Cerebellar cortex (tissue), 1 donor: ENCODE measurements at regions not wholly inside any gene's neighbourhood (a gene's known extent, or its start where the extent isn't known, plus 50 kb on each side); places are given as distances from the start of the nearest gene placed in this dataset.

Source experiments
- DNase-seq: peaks from one replicate; pipeline ENCODE4 v3.0.0-alpha.2; 2015; ENCODE audit warnings: low spot score

DNA sequence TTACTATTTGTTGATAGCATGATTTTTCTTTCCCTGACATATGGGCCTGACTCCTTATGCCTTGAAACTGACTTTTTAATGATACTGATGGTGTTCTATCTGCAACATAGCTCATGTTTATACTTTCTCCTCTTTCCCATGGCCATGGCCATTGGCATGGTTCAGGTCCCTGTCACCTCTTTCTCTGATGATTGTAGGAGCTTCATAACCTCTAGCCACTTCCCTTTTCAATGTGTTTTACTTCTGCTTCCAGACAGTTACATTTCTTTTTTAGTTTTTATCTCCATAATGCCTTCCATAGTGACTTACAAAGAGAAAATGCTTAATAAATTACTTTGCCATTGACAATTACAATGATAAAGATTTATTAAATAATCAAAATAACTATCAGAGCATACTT lies 177.9 kb upstream of the SETBP1 start:
- no peak for DNase-seq

- DNase-seq: no peak
Observed at GRCh38 chr18:44503854-44504253, 176.8 kb upstream of the SETBP1 start.

DNA sequence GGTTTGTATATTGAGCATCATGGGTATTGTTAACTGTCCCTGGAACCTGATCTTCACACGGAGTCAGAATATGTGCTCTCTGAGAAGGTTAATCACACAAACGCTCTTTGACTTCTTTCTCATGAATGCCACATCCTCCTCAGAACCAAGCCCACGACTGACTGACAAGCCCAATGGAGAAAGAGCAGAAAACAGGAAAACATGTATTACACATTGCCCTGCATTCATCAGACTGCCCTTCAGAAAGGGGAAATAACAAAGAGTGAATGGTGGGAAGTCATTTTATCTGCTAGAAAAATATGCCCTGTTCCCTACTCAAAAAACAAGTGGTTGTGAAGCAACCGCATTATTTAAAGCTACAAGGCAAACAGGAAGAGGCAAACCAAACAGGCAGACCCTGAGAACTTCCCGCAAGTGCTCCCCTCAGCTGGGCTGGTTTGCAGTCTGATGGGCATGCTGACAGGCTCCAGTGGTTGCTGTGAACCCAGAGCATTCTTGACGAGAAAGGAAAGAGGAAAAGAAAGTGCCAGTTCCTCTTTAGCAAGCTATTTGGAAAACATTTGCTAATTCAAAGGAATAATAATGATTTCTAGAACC lies 172.9 kb upstream of the SETBP1 start:
- no peak for DNase-seq

DNA sequence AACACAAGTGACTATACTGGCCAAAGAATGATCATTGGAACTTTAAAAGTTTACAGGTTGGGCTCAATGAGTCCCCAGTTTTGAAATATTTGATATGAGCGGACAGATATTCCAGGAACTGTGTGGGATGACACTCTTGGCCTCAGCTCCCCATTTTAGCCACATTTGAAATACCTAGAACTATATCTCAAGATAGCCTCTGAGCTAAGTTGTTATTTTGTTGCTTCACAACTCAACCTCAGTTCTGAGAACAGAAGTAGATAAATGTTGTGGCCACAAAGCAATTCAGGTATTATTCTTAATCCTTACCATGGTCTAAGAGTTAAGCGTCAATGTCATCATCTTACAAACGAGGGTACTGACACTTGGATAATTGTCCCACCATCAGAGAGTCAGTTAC lies 172.2 kb upstream of the SETBP1 start:
- no peak for DNase-seq

DNA sequence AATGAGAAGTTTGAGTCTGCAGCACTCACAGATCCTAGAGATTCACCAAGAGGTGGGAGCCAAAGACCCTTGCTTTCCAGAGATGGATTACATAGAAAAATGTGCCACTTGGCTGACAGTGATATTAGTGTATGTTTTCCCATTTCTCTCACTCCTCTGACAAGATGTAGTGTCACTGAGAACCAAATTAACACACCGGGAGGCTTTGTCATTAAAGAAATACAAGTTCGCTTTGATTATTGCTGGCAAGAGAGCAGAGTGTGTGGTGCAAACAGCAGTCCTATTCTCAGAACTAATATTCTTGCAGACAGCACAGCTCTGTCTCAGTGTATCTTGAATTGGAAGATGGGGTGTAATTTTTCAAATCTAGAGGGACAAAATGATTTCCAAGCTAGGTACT lies 171.6 kb upstream of the SETBP1 start:
- no peak for DNase-seq

DNA sequence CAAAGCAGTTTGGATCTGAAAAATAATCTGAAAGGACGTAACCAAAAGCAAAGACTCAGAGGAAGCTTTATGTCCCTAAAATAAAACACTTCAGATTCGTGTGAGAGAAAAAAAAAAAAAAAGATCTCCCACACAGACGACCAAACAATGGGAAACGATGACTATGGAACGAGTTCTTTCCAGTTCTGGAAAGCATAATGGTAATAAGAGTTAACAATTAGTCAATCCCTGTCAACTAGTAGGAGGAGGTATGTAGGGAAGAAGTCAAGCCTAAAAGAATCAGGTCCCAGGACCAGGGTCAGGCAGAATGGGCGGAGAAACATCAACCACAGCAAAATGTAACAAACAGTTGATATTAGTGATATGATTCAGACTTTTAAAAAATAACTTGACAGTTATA lies 170.3 kb upstream of the SETBP1 start:
- DNase-seq: no peak

- no peak for DNase-seq
Observed at GRCh38 chr18:44513233-44513632, 167.5 kb upstream of the SETBP1 start.

DNA sequence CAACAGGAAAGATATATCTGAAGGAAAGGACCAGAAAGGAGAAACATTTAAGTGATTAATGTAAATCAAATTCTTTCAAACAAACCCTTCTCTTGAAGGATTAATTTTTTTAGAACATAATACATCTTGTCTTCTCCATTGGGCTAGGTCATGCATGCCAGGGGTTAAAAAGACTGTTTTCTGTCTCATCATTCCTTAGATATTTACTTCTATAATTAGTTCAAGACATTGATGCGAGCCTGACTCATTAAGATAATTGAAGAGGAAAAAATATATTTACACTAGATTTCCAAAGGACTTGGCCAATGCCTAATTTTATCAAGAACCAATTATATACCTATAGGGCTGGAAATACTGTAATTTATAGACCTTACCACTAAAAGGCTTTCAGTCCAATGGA lies 166.6 kb upstream of the SETBP1 start:
- no peak for DNase-seq

DNA sequence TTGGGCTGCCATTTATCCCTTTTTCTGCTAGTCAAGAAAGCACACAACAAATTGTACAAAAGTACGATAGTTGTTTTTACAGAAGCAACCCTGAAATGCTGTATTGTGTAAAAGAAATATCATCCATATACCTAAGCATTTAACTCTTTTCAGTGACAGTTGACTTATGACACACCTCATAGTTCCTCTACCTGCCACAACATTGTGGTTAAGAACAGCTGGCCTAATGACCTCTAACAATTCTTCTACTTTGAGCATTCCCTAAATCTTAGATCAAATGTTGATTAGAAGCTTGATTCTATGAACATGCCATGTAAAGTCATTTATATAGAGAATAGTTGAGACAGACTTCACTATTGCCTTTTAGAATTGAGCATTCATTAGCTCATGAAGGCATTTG lies 165.9 kb upstream of the SETBP1 start:
- DNase-seq: no peak

DNA sequence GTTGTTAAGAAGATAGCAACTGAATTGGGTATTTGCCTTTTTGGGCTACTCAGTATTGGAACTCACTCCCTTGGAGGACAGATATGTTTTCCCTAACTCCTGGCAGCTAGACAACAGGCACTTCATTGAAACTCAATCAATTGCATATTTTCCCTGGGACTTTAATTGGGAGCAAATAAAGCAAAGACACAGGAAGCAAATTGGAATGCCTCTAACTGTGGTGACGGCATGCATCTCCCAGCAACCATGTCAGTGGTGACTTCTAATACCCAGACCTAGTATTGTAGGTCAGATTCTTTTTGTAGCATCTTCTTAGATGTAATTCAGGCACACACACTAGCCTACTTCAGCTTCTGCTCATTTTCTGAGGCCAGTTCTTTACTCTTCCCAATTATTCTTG lies 164.2 kb upstream of the SETBP1 start:
- DNase-seq: no peak

- no peak for DNase-seq
Observed at GRCh38 chr18:44517136-44517535, 163.6 kb upstream of the SETBP1 start.

GRCh38 chr18:44518091-44518615 lies 162.5 kb upstream of the SETBP1 start:
- no peak for DNase-seq

- no peak for DNase-seq
Observed at GRCh38 chr18:44518666-44519065, 162.0 kb upstream of the SETBP1 start.

- no peak for DNase-seq
Observed at GRCh38 chr18:44520981-44521667, 159.6 kb upstream of the SETBP1 start.

DNA sequence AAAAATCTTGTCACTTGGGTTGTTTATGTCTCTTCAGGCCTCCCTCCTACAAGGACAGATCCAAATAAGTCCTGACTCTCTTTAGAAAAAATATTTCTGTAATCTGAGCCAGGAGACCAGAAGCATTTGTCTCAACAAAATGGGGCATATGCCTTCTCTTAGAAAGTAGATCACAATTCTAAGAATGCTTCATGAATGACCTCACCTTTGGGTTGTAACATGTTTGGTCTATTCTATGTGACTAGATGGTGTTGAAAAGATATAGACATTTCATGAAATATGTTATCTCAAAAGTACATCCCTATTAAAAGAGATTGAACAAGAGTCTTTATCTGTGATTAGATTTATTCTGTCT lies 159.0 kb upstream of the SETBP1 start:
- no peak for DNase-seq

DNA sequence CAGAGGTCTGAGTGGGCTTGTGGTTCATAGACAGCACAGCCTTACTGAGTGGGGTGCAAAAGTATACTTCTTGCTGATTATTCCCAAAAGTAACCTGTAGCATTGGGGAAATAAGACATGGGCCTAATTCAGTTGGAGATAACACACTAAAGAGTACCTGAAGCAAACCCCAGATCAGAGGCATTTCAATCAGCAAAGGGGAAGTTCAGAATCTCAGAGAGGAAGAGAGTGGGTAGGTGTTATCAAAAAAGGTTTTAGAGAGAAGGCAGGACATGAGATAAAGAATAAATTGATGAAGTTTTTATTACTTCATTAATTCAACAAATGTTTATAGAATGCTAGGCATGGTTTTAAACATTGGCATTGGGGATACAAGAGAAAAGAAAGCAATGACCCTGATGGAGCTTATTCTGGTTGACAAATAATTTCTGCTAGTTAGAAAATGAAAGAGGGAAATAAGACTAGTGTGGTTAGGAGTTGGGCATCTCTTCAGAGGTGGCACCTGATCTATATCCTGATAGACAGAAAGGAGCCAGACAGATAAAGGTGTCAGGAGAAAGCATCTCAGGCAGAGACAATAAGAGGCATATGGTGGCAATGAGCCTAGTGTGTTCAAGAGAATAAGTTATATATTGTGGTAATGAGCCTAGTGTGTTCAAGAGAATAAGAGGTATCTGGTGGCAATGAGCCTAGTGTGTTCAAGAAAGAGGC lies 153.8 kb upstream of the SETBP1 start:
- DNase-seq: no peak

DNA sequence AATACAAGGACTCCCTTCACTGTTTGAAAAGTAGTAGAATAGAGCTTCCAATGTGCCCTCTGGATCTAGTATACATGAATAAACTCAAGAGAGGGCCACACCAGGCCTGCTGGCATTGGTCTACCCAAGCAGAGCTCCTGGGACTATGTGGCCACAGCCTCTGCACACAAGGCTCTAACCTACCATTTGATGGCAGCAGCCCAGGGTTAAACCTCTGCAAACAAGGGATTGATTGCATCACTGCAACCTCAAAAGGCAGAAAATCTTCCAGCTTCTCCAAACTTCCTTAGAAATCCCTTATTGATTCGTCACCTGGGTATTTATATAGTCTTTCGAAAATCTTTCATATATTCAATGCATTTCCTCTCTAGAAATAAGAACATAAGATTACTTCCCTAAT lies 147.6 kb upstream of the SETBP1 start:
- no peak for DNase-seq

GRCh38 chr18:44536046-44536445 lies 144.6 kb upstream of the SETBP1 start:
- no peak for DNase-seq

GRCh38 chr18:44536619-44537018 lies 144.1 kb upstream of the SETBP1 start:
- DNase-seq: no peak

DNA sequence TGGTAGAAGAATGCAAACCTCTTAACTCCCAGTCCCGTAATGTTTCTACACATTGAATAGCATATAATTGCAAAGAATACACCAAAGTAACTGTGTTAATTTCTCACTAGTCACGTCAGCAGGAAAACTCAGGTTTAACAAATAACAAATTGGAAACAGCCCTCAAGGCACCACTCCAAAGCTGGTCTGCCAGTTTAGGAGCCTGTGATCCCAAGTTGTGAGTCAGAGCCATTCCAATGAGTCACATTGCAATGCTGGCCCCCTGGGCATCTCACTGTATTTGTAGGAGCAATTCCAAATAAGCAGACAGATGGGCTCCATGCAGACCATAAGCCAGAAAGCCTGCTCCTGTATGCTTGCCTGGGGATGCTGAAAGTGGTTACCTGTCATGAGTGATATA lies 143.2 kb upstream of the SETBP1 start:
- no peak for DNase-seq

DNA sequence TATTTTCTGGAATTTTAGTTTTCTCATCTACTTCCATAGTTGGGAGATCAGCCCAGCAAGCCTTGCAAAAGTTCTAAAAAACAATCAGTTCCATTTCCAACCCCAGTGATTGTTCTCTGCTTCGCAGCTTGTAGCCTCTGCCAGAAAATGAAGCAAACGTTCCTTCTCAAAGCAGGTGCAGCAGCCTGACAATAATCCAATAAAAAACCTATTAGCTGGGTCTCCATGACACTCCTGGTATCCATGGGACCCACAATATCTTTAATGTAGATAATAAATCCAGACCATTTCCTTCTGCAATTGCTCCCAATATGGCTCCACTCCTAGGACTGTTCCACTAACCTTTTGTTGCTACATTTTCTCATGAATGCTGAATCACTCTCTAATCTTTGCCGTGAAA lies 140.8 kb upstream of the SETBP1 start:
- DNase-seq: no peak

GRCh38 chr18:44541159-44541558 lies 139.5 kb upstream of the SETBP1 start:
- no peak for DNase-seq

DNA sequence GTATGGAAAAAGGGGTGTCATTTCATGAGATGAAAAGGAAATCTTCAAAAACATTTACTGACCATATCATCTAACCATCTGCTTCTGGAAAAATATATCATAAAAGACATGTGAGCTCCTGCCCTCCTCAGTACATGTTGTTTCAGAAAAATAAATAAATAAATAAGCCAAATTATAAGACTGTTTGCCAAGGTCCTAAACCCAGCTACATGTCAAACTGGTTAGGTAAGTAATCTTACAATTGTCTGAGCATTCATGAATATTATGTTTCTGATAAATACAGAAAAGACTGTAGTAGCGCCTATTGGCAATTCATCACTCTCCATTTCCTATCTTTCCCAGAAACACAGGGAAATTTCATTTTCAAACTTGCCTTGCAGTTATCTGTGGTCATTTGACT lies 138.9 kb upstream of the SETBP1 start:
- no peak for DNase-seq
